Keratinocyte (primary cell): ENCODE measurements at regions not wholly inside any gene's neighbourhood (a gene's known extent, or its start where the extent isn't known, plus 50 kb on each side); places are given as distances from the start of the nearest gene placed in this dataset.

Experiments used
- DNase-seq: peaks from one replicate; pipeline ENCODE4 v3.0.0-alpha.2; 2011; ENCODE audit warnings: low read depth, missing footprints, low spot score
- FAIRE-seq: peaks from 2 replicates; lab custom pipeline; 2011; peaks lifted over from hg19 to GRCh38; lab: Jason Lieb, UNC
- H2AFZ ChIP-seq: 2 replicates; pipeline ENCODE4 v1.6.0; 2012; ENCODE audit warnings: low read length, control low read depth, inconsistent platforms; ENCODE audit not compliant: control insufficient read depth
- H3K27ac ChIP-seq: 2 replicates; pipeline ENCODE4 v1.5.1; 2011; ENCODE audit warnings: low read length; ENCODE audit not compliant: control insufficient read depth, insufficient read depth
- H3K27me3 ChIP-seq: 3 replicates; pipeline ENCODE4 v1.6.0; 2011; ENCODE audit warnings: low read length; ENCODE audit not compliant: control insufficient read depth, insufficient read depth; ENCODE audit errors: extremely low read depth
- H3K36me3 ChIP-seq, 2 experiments: 2 replicates in 1 of 2; 3 replicates in 1 of 2; pipeline ENCODE4 v1.5.1; 2011; ENCODE audit warnings: low read length in 2 of 2, mild to moderate bottlenecking in 1 of 2; ENCODE audit not compliant: control insufficient read depth in 2 of 2, insufficient read depth in 2 of 2; ENCODE audit errors: extremely low read depth in 1 of 2
- H3K4me1 ChIP-seq: 3 replicates; pipeline ENCODE4 v1.5.1; 2011; ENCODE audit warnings: low read length; ENCODE audit not compliant: control insufficient read depth, insufficient read depth; ENCODE audit errors: extremely low read depth
- H3K4me2 ChIP-seq: 3 replicates; pipeline ENCODE4 v1.6.0; 2011; ENCODE audit warnings: low read depth, low read length; ENCODE audit not compliant: control insufficient read depth, insufficient read depth; ENCODE audit errors: extremely low read depth
- H3K4me3 ChIP-seq, 3 experiments: fragments of 200-600 bp in 1 of 3; sonication (generic) in 1 of 3; 2 replicates in 2 of 3; 3 replicates in 1 of 3; pipeline ENCODE4 v1.5.1; 2011 to 2016; ENCODE audit warnings: low read length in 3 of 3, mild to moderate bottlenecking in 3 of 3, control low read depth in 2 of 3, inconsistent platforms in 1 of 3, low read depth in 1 of 3, mixed read lengths in 1 of 3, mixed run types in 1 of 3, moderate library complexity in 1 of 3; ENCODE audit not compliant: control insufficient read depth in 2 of 3, insufficient read depth in 2 of 3; ENCODE audit errors: extremely low read depth in 1 of 3
- H3K79me2 ChIP-seq: 2 replicates; pipeline ENCODE4 v1.6.0; 2012; ENCODE audit warnings: low read length; ENCODE audit not compliant: control insufficient read depth, insufficient read depth
- H3K9ac ChIP-seq: 3 replicates; pipeline ENCODE4 v1.6.0; 2011; ENCODE audit warnings: low read length; ENCODE audit not compliant: control insufficient read depth, insufficient read depth; ENCODE audit errors: extremely low read depth
- H3K9me1 ChIP-seq: 3 replicates; pipeline ENCODE4 v1.6.0; 2011; ENCODE audit warnings: low read length; ENCODE audit not compliant: control insufficient read depth, insufficient read depth; ENCODE audit errors: extremely low read depth
- H3K9me3 ChIP-seq: 2 replicates; pipeline ENCODE4 v1.5.1; 2012; ENCODE audit warnings: low read depth, low read length; ENCODE audit not compliant: control insufficient read depth
- H4K20me1 ChIP-seq: 3 replicates; pipeline ENCODE4 v1.6.0; 2011; ENCODE audit warnings: low read length; ENCODE audit not compliant: control insufficient read depth, insufficient read depth; ENCODE audit errors: extremely low read depth
- CTCF ChIP-seq, 3 experiments: IDR thresholded peaks in 1 of 3; conservative IDR thresholded peaks in 1 of 3; optimal IDR thresholded peaks in 1 of 3; 2 replicates in 2 of 3; 3 replicates in 1 of 3; pipeline versions ENCODE3 to v1.5.1; 2011; ENCODE audit warnings: low read length in 3 of 3, mild to moderate bottlenecking in 3 of 3, moderate library complexity in 2 of 3, control low read depth in 1 of 3, inconsistent platforms in 1 of 3; ENCODE audit not compliant: insufficient read depth in 2 of 3; ENCODE audit errors: extremely low read depth in 1 of 3
- EZH2 ChIP-seq: IDR thresholded peaks from one replicate; pipeline ENCODE4 v1.6.1; 2012; ENCODE audit warnings: inconsistent platforms, mild to moderate bottlenecking, low read length, moderate library complexity
- dilution Hi-C: fragments of 300-500 bp; cut with MboI; formaldehyde crosslinking; loops from one replicate; pipeline ENCODE4 v1.7.0; 2020; ENCODE audit warnings: low sequenced_read_pairs; ENCODE audit not compliant: extremely low pct_ligation_motif_present

- Histone ChIP-seq H3K27ac (no peak overlapping the region), H3K4me2 (no peak overlapping the region), H3K9ac (no peak overlapping the region), H3K36me3 (no peaks in the 10 kb centered on the region), H3K9me3 (no peaks in the 10 kb centered on the region), H3K4me1 (peaks cover 21% of the 10 kb centered on the region), H3K4me3 (no peak overlapping the region), H3K27me3 (no peaks in the 10 kb centered on the region), H3K79me2 (no peaks in the 10 kb centered on the region), H4K20me1 (no peaks in the 10 kb centered on the region), H3K9me1 (no peaks in the 10 kb centered on the region), H2AFZ (no peak overlapping the region)
- peak; percentile 26 for FAIRE-seq
- dilution Hi-C loops = no loop called here
- DNase-seq = no peak
- TF ChIP-seq CTCF (optimal IDR thresholded peaks at IDR 0.05 in 1 of 3, IDR thresholded peaks at IDR 0.05 in 1 of 3, conservative IDR thresholded peaks at IDR 0.05 in 1 of 3; ENCODE audit: extremely low read depth in 1 of 3, insufficient read depth in 2 of 3, low read length in 3 of 3) (no peak), EZH2 (no peak)
Observed at GRCh38 chr2:100733391-100734187, 86.3 kb upstream of the NPAS2 start.

- DNase-seq = no peak
- Histone ChIP-seq H3K36me3 (no peaks in the 10 kb centered on the region), H3K4me1 (peaks cover 25% of the 10 kb centered on the region), H3K27ac (no peak overlapping the region), H3K4me3 (no peak overlapping the region), H3K27me3 (no peaks in the 10 kb centered on the region), H3K9me3 (no peaks in the 10 kb centered on the region), H3K9me1 (no peaks in the 10 kb centered on the region), H4K20me1 (no peaks in the 10 kb centered on the region), H3K4me2 (no peak overlapping the region), H3K9ac (no peak overlapping the region), H3K79me2 (no peaks in the 10 kb centered on the region), H2AFZ (no peak overlapping the region)
- TF ChIP-seq EZH2 (no peak), CTCF (optimal IDR thresholded peaks at IDR 0.05 in 1 of 3, IDR thresholded peaks at IDR 0.05 in 1 of 3, conservative IDR thresholded peaks at IDR 0.05 in 1 of 3; ENCODE audit: extremely low read depth in 1 of 3, insufficient read depth in 2 of 3, low read length in 3 of 3) (no peak)
- peak; percentile 66 for FAIRE-seq
- dilution Hi-C loops = no loop called here
Observed at GRCh38 chr2:100736121-100736915, 83.6 kb upstream of the NPAS2 start.
